HG03521 (cell line): ENCODE measurements at regions not wholly inside any gene's neighbourhood (a gene's known extent, or its start where the extent isn't known, plus 50 kb on each side); places are given as distances from the start of the nearest gene placed in this dataset.

Experiments used
- ATAC-seq: cut with Tn5 transposase; IDR thresholded peaks from one replicate; pipeline ENCODE4 v1.9.1; 2021; ENCODE audit warnings: mild to moderate bottlenecking, moderate library complexity; ENCODE audit not compliant: unreplicated experiment

GRCh38 chr13:61045251-61045650, 370.4 kb downstream of the PCDH20 start:
- ATAC-seq, result no peak

- no peak for ATAC-seq
These were observed 375.5 kb downstream of the PCDH20 start for GRCh38 chr13:61040181-61040580.

GRCh38 chr13:61039302-61039701, 376.3 kb downstream of the PCDH20 start:
- no peak for ATAC-seq

- no peak for ATAC-seq
These were observed 378.9 kb downstream of the PCDH20 start for GRCh38 chr13:61036715-61037114.

GRCh38 chr13:61030445-61030844, 385.2 kb downstream of the PCDH20 start:
- ATAC-seq, result no peak

- ATAC-seq, result no peak
These were observed 386.6 kb downstream of the PCDH20 start for GRCh38 chr13:61029064-61029463.

- no peak for ATAC-seq
These were observed 391.6 kb downstream of the PCDH20 start for GRCh38 chr13:61024046-61024445.

- no peak for ATAC-seq
These were observed 393.8 kb downstream of the PCDH20 start for GRCh38 chr13:61021838-61022237.

GRCh38 chr13:61013796-61014195, 401.9 kb downstream of the PCDH20 start:
- no peak for ATAC-seq

GRCh38 chr13:61010358-61010757, 405.3 kb downstream of the PCDH20 start:
- no peak for ATAC-seq

GRCh38 chr13:61002686-61003085, 413.0 kb downstream of the PCDH20 start:
- no peak for ATAC-seq

- ATAC-seq, result no peak
These were observed 425.5 kb downstream of the PCDH20 start for GRCh38 chr13:60990032-60990733.

GRCh38 chr13:60986301-60986700, 429.3 kb downstream of the PCDH20 start:
- ATAC-seq, result no peak

GRCh38 chr13:60981407-60981806, 434.2 kb downstream of the PCDH20 start:
- no peak for ATAC-seq

GRCh38 chr13:60976367-60976766, 439.3 kb downstream of the PCDH20 start:
- ATAC-seq, result no peak

- no peak for ATAC-seq
These were observed 441.4 kb downstream of the PCDH20 start for GRCh38 chr13:60974296-60974695.

GRCh38 chr13:60973529-60973928, 442.1 kb downstream of the PCDH20 start:
- ATAC-seq, result no peak

- ATAC-seq, result no peak
These were observed 444.9 kb downstream of the PCDH20 start for GRCh38 chr13:60970736-60971135.

- no peak for ATAC-seq
These were observed 446.0 kb downstream of the PCDH20 start for GRCh38 chr13:60969656-60970055.

GRCh38 chr13:60959427-60959826, 456.2 kb downstream of the PCDH20 start:
- ATAC-seq, result no peak

- no peak for ATAC-seq
These were observed 457.8 kb downstream of the PCDH20 start for GRCh38 chr13:60957816-60958215.

GRCh38 chr13:60945396-60945795, 470.3 kb downstream of the PCDH20 start:
- ATAC-seq, result no peak

- ATAC-seq, result no peak
These were observed 470.8 kb downstream of the PCDH20 start for GRCh38 chr13:60944863-60945262.
